DMS153 treated with DMSO at 0.1 percent for 48 hours (cell line): ENCODE measurements at regions not wholly inside any gene's neighbourhood (a gene's known extent, or its start where the extent isn't known, plus 50 kb on each side); places are given as distances from the start of the nearest gene placed in this dataset.
"Not testable (repeated sequence)": the region's sequence is repeated elsewhere in the genome, so short reads cannot be mapped to it uniquely, and the experiment has no call there.

ENCODE experiments used
- DNase-seq: peaks from one replicate; lab custom pipeline; 2025; ENCODE audit not compliant: unreplicated experiment; lab: John Stamatoyannopoulos, UW

GRCh38 chr14:43127874-43128273 lies 1379.2 kb downstream of the FSCB start:
- DNase-seq = not testable (repeated sequence)

- DNase-seq = no peak
These were observed 1383.5 kb downstream of the FSCB start for GRCh38 chr14:43123544-43123943.

- DNase-seq = no peak
These were observed 1387.4 kb downstream of the FSCB start for GRCh38 chr14:43119672-43120071.

- DNase-seq = no peak
These were observed 1390.7 kb downstream of the FSCB start for GRCh38 chr14:43116341-43116740.

- DNase-seq = no peak
These were observed 1401.8 kb downstream of the FSCB start for GRCh38 chr14:43105305-43105704.

GRCh38 chr14:43090380-43090779 lies 1416.7 kb downstream of the FSCB start:
- no peak for DNase-seq

GRCh38 chr14:43087666-43088065 lies 1419.4 kb downstream of the FSCB start:
- DNase-seq = no peak

- no peak for DNase-seq
These were observed 1421.3 kb downstream of the FSCB start for GRCh38 chr14:43085819-43086218.

GRCh38 chr14:43067372-43067771 lies 1439.7 kb downstream of the FSCB start:
- DNase-seq = not testable (repeated sequence)

- no peak for DNase-seq
These were observed 1449.4 kb downstream of the LRFN5 start for GRCh38 chr14:43056106-43056505.

GRCh38 chr14:43052897-43053296 lies 1446.2 kb downstream of the LRFN5 start:
- DNase-seq = no peak

GRCh38 chr14:43043850-43044249 lies 1437.2 kb downstream of the LRFN5 start:
- no peak for DNase-seq

GRCh38 chr14:43042408-43042807 lies 1435.7 kb downstream of the LRFN5 start:
- peak; percentile 16 for DNase-seq

- no peak for DNase-seq
These were observed 1435.3 kb downstream of the LRFN5 start for GRCh38 chr14:43041976-43042375.

GRCh38 chr14:43041207-43041606 lies 1434.5 kb downstream of the LRFN5 start:
- DNase-seq = no peak

- DNase-seq = no peak
These were observed 1433.2 kb downstream of the LRFN5 start for GRCh38 chr14:43039881-43040280.

- DNase-seq = no peak
These were observed 1424.9 kb downstream of the LRFN5 start for GRCh38 chr14:43031598-43031997.

- DNase-seq = no peak
These were observed 1415.6 kb downstream of the LRFN5 start for GRCh38 chr14:43022094-43022800.

- no peak for DNase-seq
These were observed 1413.2 kb downstream of the LRFN5 start for GRCh38 chr14:43019826-43020225.

GRCh38 chr14:43014338-43014737 lies 1407.7 kb downstream of the LRFN5 start:
- no peak for DNase-seq

- DNase-seq = no peak
These were observed 1406.1 kb downstream of the LRFN5 start for GRCh38 chr14:43012817-43013216.

- DNase-seq = no peak
These were observed 1399.1 kb downstream of the LRFN5 start for GRCh38 chr14:43005807-43006206.

GRCh38 chr14:43003845-43004244 lies 1397.2 kb downstream of the LRFN5 start:
- DNase-seq = no peak
